CD4-positive, alpha-beta T cell (primary cell): ENCODE measurements at regions not wholly inside any gene's neighbourhood (a gene's known extent, or its start where the extent isn't known, plus 50 kb on each side); places are given as distances from the start of the nearest gene placed in this dataset.

Experiments
- ATAC-seq: fragments of 200-7000 bp; cut with Tn5 transposase; one replicate; pipeline ENCODE4 v1.10.0; 2022; ENCODE audit warnings: mild to moderate bottlenecking; ENCODE audit not compliant: poor library complexity
- CTCF ChIA-PET: fragments of 350-600 bp; sonication (Branson Sonifier 250); formaldehyde crosslinking; loops from one replicate; lab custom pipeline; 2021; ENCODE audit warnings: antibody characterized with exemption, inconsistent platforms; lab: Charles Lee
- POLR2A ChIA-PET: fragments of 350-600 bp; sonication (Branson Sonifier 250); formaldehyde crosslinking; loops from one replicate; lab custom pipeline; 2021; ENCODE audit warnings: antibody characterized with exemption, inconsistent platforms; lab: Charles Lee
- DNase-seq, 14 experiments: peaks; one replicate each; pipeline ENCODE4 v3.0.0-alpha.2; 2013 to 2020; ENCODE audit warnings: mixed read lengths in 2 of 14
- H3K27ac ChIP-seq, 2 donors: one replicate each; pipeline versions ENCODE4 v1.5.1 to v1.7.0; 2013; ENCODE audit warnings: low read length in 2 of 2, low read depth in 1 of 2, mild to moderate bottlenecking in 1 of 2
- H3K27me3 ChIP-seq, 2 experiments: 1 replicate in 1 of 2; 2 replicates in 1 of 2; pipeline versions ENCODE4 v1.6.1 to v1.7.0; 2013; ENCODE audit warnings: low read length in 2 of 2, control low read depth in 1 of 2, mild to moderate bottlenecking in 1 of 2, moderate library complexity in 1 of 2; ENCODE audit not compliant: insufficient read depth in 2 of 2, control insufficient read depth in 1 of 2
- H3K36me3 ChIP-seq: one replicate; pipeline ENCODE4 v1.6.1; 2013; ENCODE audit warnings: low read length, control low read depth; ENCODE audit not compliant: insufficient read depth
- H3K4me1 ChIP-seq: one replicate; pipeline ENCODE4 v1.6.1; 2013; ENCODE audit warnings: low read length, control low read depth; ENCODE audit not compliant: insufficient read depth
- H3K4me3 ChIP-seq: one replicate; pipeline ENCODE4 v1.5.1; 2013; ENCODE audit warnings: mild to moderate bottlenecking, low read length, moderate library complexity
- H3K9me3 ChIP-seq, 2 experiments: 1 replicate in 1 of 2; 2 replicates in 1 of 2; pipeline versions ENCODE4 v1.6.1 to v1.7.0; 2013; ENCODE audit warnings: low read length in 2 of 2, mild to moderate bottlenecking in 2 of 2, control low read depth in 1 of 2, moderate library complexity in 1 of 2; ENCODE audit not compliant: control insufficient read depth in 1 of 2, insufficient read depth in 1 of 2
- H3K27ac Mint-ChIP-seq: one replicate; pipeline ENCODE4 v1.8.0; 2020; ENCODE audit warnings: mixed read lengths
- H3K27me3 Mint-ChIP-seq: one replicate; pipeline ENCODE4 v1.8.0; 2021; ENCODE audit warnings: mixed read lengths
- H3K36me3 Mint-ChIP-seq: one replicate; pipeline ENCODE4 v1.8.0; 2021; ENCODE audit warnings: low read depth, mixed read lengths
- H3K4me1 Mint-ChIP-seq: one replicate; pipeline ENCODE4 v1.8.0; 2021; ENCODE audit warnings: low read depth, mixed read lengths
- H3K4me3 Mint-ChIP-seq: one replicate; pipeline ENCODE4 v1.8.0; 2020; ENCODE audit warnings: mild to moderate bottlenecking, mixed read lengths
- H3K9me3 Mint-ChIP-seq: one replicate; pipeline ENCODE4 v1.8.0; 2020; ENCODE audit warnings: mixed read lengths
- intact Hi-C, 2 experiments: fragments of 100-400 bp; cut with DNase I in 1 of 2; cut with micrococcal nuclease in 1 of 2; formaldehyde crosslinking; loops; one replicate each; pipeline versions ENCODE4 v1.15.1 to v1.9.0; 2023 to 2025; cut with DNase I, micrococcal nuclease
- TF ChIP-seq, protein P1 (sequence below): fragments of 200-600 bp; IDR thresholded peaks from one replicate; pipeline ENCODE4 v1.8.0; 2022; ENCODE audit warnings: antibody characterized with exemption, mild to moderate bottlenecking

DNA sequence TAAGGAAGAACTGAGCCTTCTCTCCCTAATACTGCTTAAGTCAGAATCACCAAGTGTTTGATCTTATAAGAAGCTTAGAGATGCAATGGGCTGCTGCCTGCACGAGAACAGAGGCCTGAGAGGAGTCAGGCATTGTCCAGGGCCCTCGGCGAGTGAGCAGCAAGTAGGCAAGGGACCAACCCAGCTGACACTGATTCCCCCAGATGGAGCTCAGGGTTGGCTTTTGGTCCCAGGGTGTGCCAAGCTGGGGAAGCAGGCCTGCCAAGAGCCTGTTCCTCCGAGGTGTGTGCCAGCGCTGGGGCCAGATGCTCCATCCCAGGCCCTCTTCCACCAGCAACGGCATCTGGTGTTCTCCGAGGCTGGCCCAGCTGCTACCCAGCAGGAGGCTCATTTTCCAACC is 222.0 kb upstream of the ZMIZ1 start:
- H3K27ac Mint-ChIP-seq: no peak overlapping the region
- Histone ChIP-seq H3K9me3 (no peaks in the 10 kb centered on the region), H3K36me3 (no peaks in the 10 kb centered on the region), H3K27me3 (no peaks in the 10 kb centered on the region), H3K4me3 (no peak overlapping the region), H3K27ac (no peak overlapping the region), H3K4me1 (no peaks in the 10 kb centered on the region)
- ChIA-PET POLR2A (no interaction called here), CTCF (interaction anchor here (1.5 kb wide), 1 partner anchor 800 kb away, joined by 3 read pairs; no protein-coding TSS in a partner anchor)
- no peaks in the 10 kb centered on the region for H3K4me1 Mint-ChIP-seq
- no peaks in the 10 kb centered on the region for H3K36me3 Mint-ChIP-seq
- H3K4me3 Mint-ChIP-seq: no peak overlapping the region
- H3K27me3 Mint-ChIP-seq: no peaks in the 10 kb centered on the region
- intact Hi-C loops: no loop called here
- DNase-seq: no peak
- TF ChIP-seq, protein P1, sequence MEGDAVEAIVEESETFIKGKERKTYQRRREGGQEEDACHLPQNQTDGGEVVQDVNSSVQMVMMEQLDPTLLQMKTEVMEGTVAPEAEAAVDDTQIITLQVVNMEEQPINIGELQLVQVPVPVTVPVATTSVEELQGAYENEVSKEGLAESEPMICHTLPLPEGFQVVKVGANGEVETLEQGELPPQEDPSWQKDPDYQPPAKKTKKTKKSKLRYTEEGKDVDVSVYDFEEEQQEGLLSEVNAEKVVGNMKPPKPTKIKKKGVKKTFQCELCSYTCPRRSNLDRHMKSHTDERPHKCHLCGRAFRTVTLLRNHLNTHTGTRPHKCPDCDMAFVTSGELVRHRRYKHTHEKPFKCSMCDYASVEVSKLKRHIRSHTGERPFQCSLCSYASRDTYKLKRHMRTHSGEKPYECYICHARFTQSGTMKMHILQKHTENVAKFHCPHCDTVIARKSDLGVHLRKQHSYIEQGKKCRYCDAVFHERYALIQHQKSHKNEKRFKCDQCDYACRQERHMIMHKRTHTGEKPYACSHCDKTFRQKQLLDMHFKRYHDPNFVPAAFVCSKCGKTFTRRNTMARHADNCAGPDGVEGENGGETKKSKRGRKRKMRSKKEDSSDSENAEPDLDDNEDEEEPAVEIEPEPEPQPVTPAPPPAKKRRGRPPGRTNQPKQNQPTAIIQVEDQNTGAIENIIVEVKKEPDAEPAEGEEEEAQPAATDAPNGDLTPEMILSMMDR: no peak
- ATAC-seq: no peak
- no peaks in the 10 kb centered on the region for H3K9me3 Mint-ChIP-seq

DNA sequence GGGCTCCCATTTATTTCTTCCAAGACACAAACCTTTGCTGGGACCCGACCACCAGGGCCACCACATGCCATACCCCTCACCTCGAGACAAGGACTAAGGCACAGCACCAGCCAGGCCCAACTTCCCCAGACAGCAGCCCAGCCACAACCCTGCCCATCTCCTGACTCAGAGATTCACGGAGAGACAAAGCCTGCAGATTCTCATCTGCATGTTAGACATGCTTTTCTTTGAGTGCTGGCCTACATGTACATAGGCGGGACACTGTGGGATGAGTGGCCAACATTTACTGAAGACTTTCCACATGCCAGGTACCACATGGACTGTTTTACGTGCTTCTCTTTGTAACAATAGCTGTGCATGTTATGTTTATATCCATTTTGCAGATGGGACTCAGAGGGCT is 221.3 kb upstream of the ZMIZ1 start:
- Histone ChIP-seq H3K4me1 (no peaks in the 10 kb centered on the region), H3K27ac (no peak overlapping the region), H3K9me3 (no peaks in the 10 kb centered on the region), H3K4me3 (no peak overlapping the region), H3K36me3 (no peaks in the 10 kb centered on the region), H3K27me3 (no peaks in the 10 kb centered on the region)
- no peak overlapping the region for H3K27ac Mint-ChIP-seq
- ChIA-PET CTCF (no interaction called here), POLR2A (no interaction called here)
- DNase-seq (no peak), ATAC-seq (no peak)
- TF ChIP-seq, protein P1: no peak
- H3K9me3 Mint-ChIP-seq: no peaks in the 10 kb centered on the region
- no peaks in the 10 kb centered on the region for H3K4me1 Mint-ChIP-seq
- intact Hi-C loops: no loop called here
- H3K36me3 Mint-ChIP-seq: no peaks in the 10 kb centered on the region
- no peaks in the 10 kb centered on the region for H3K27me3 Mint-ChIP-seq
- H3K4me3 Mint-ChIP-seq: no peak overlapping the region

DNA sequence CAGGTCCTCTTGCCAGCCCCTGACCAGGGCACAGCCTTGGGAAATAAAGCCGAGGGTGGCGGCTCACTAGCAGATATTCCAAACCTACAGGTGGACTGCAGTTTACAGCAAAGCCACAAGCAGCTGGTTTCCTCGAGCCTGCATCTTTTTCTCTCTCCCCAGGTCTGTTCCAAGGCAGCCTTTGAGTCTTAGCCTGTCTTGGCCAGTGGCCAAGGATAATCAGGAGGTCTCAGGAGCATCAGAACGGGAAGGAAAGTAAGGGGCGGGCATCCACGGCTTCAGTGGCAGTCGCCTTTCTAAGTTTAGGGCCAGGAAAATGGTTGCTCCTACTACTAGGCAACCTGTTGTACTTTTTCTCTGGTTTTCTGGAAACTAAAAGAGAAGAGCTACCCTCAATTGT is 219.7 kb upstream of the ZMIZ1 start:
- Histone ChIP-seq H3K36me3 (no peaks in the 10 kb centered on the region), H3K27ac (no peak overlapping the region), H3K4me1 (no peaks in the 10 kb centered on the region), H3K27me3 (no peaks in the 10 kb centered on the region), H3K9me3 (no peaks in the 10 kb centered on the region), H3K4me3 (no peak overlapping the region)
- intact Hi-C loops: no loop called here
- POLR2A ChIA-PET: no interaction called here
- ATAC-seq (no peak), DNase-seq (no peak)
- Mint-ChIP-seq H3K9me3 (no peaks in the 10 kb centered on the region), H3K36me3 (no peaks in the 10 kb centered on the region), H3K27me3 (no peaks in the 10 kb centered on the region), H3K4me1 (no peaks in the 10 kb centered on the region), H3K4me3 (no peak overlapping the region), H3K27ac (no peak overlapping the region)
- CTCF ChIA-PET: interaction anchor here (0.6 kb wide), 1 partner anchor 1822 kb away, joined by 3 read pairs; no protein-coding TSS in a partner anchor
- TF ChIP-seq, protein P1: no peak
